ENCODE measurements at regions not wholly inside any gene's neighbourhood (a gene's known extent, or its start where the extent isn't known, plus 50 kb on each side); places are given as distances from the start of the nearest gene placed in this dataset.
A peak's percentile ranks its signal among the peaks of the same experiment; 100 is the strongest.
"Not testable (repeated sequence)": the region's sequence is repeated elsewhere in the genome, so short reads cannot be mapped to it uniquely, and the experiment has no call there.

GRCh38 chr4:100900945-100901344, 383.1 kb upstream of the EMCN start:
- DNase-seq, result not testable (repeated sequence)

- no peak for DNase-seq
Measured at GRCh38 chr4:100900134-100900533, 382.3 kb upstream of the EMCN start.

DNA sequence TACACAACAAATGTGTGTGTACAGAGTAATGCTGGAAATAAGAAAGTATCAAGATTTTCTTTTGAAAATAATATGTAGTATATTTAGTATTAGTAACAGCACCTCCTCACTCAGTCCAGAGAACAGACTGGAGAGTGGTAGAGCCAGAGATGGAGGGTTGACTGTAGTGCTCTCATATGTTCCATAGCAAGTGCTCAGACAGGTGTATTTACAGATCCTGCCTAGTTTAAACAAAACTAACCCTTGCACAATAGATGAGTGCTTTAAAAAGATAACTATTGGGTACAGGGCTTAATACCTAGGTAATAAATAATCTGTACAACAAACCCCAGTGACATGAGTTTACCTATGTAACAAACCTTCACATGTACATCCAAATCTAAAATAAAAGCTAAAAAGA, 381.0 kb upstream of the EMCN start:
- DNase-seq, result peak; percentile 27

GRCh38 chr4:100895556-100896197, 377.9 kb upstream of the EMCN start:
- no peak for DNase-seq

DNA sequence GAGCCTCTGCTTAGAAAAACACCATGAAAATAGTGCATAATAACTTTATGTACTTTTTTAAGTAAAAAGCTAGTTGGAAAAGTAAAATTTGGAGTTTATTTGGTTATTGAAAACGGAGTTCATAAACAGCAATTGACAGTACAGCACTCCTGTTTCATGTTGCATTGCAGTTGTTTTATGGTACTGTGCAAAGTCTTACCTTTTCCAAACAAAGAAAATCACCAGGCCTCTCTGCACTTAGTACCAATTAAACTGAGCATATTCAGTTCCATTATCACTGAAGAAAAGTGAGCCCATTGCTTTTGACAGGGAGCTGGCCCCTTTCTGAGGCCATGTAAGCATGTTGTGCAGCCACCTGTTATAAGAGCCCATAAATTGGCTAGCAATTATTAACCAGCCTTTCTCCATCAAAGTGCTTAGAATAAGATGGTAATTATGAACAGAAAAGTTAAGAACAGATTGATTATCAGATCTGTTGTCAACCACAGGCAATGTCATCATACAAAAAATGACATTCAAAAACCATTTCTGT, 376.6 kb upstream of the EMCN start:
- DNase-seq, result no peak

DNA sequence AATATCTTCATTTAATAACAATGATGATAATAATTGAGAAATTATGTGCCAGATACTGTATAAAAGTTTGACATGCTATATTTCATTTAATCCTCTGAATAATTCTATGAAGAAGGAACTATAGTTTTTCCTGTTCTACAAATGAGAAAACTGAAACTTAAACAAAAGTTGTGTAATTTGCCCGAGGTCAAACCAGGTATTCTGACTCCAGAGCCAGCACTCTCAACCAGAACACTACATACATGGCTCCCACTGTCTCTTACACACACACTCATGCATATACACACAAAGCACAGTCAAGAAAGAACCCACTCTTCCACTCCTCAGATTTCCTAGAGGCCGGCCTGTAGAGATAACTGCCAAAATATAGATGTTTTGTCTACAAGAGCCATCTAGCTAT, 374.0 kb upstream of the EMCN start:
- DNase-seq, result no peak

- no peak for DNase-seq
Measured at GRCh38 chr4:100889898-100890297, 372.1 kb upstream of the EMCN start.

DNA sequence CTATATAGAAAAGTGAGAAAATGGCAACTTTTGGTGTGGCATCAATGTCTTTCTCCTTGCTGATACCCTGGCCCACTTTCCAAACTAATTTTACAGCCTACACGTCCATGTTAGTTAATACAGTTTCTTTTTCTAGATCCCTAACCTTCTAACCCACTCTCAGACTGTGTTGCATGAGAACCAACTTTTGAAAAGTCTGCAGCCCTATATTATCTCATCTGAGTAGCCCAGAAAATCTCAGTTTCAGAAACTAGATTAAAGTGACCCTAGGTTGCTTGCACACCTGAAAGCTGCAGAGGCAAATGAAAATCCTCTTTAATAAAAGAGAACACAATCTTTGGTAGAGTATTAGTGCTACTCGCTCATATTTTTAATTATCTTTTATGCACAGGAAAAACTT, 371.6 kb upstream of the EMCN start:
- DNase-seq, result no peak

DNA sequence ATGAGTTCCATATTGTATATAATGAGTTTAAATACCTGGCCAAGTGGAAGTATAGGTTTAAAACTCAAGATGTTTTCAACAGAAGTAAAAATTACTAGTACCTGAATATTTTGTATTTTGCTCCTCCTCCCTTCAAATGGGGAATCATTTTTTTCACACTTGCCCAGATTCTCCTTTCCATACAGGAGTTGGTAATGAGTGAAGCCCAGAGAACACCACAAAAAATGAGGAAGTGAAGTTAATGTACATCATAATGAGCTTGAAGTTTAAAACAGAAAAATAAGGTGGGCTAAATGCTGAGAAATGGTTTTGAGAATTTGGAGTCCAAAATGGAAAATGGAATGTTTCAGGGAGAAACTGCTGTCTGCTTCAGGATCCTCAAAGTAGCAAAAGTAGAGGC, 364.8 kb upstream of the EMCN start:
- DNase-seq, result no peak

- DNase-seq, result no peak
Measured at GRCh38 chr4:100881283-100881682, 363.5 kb upstream of the EMCN start.

- no peak for DNase-seq
Measured at GRCh38 chr4:100880011-100880410, 362.2 kb upstream of the EMCN start.

DNA sequence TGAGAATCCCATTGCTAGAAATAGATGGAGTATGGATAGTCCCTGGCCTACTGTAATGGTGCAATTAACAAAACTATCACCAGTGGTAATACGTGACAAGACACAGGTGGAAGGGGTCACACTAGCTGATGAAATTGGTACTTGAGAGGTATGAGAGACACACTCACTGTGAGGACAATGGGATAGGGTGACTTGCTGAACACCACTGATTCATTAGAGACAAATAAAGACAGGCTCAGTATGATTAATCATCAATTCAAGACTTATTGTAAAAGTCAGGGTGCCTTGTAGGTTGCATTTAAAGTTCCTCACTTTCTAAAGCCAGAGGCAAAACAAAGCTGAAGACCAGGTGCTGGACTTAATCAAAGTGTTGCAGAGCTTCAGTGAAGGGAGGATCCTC, 361.6 kb upstream of the EMCN start:
- DNase-seq, result no peak

GRCh38 chr4:100876546-100876945, 358.7 kb upstream of the EMCN start:
- no peak for DNase-seq

GRCh38 chr4:100875296-100876068, 357.7 kb upstream of the EMCN start:
- no peak for DNase-seq

GRCh38 chr4:100872811-100873210, 355.0 kb upstream of the EMCN start:
- DNase-seq, result no peak

GRCh38 chr4:100870940-100871772, 353.3 kb upstream of the EMCN start:
- DNase-seq, result no peak

DNA sequence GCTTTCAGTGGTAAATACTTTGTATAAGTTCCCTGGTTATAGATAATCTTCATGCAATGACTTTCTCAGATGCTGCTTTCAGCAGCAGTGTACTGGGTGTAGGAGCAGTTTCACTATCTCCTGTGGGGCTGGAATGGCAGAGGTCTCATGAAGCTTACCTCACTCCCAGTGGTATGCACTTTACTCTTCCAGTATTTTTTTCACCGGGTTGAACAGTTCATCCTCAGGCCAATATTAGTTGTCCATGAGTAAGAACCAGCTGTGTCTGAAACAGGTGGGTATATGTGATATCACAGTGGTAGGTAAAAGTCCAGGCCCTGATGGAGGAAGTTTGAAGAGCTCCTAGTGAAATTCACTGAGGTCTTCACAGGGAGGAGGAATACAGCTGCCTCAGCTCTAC, 351.5 kb upstream of the EMCN start:
- no peak for DNase-seq

DNA sequence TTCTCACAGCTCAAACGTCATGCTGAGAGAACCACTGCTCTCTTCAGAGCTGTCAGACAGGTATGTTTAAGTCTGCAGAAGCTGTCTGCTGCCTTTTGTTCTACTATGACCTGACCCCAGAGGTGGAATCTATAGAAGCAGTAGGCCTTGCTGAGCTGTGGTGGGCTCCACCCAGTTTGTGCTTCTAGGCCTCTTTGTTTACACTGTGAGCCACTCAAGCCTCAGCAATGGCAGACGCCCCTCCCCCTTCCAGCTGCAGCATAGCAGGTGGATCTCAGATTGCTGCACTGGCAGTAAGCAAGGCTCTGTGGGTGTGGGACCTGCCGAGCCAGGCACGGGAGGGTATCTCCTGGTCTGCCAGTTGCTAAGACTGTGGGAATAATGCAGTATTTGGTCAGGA, 350.5 kb upstream of the EMCN start:
- DNase-seq, result peak; percentile 77

GRCh38 chr4:100852326-100852725, 334.5 kb upstream of the EMCN start:
- no peak for DNase-seq

GRCh38 chr4:100849319-100849718, 331.5 kb upstream of the EMCN start:
- no peak for DNase-seq

DNA sequence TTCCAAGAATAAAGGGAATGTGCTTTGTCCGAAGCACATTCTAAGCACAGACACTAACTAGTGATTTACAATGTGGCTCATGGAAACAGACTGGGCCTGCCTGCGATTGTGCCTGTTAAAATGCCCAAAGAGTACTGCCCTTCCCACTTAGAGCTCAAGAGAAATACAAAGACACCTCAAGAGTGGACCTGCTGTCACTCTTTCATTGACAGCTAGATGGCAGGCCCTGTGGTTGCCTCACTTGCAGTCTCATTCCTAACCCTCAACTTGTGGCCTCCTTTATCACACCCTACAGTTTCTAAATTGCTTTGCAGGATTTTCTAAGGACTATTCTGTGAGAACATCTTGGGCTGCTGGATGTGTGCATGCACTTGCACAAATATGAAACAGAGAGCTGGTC, 331.0 kb upstream of the EMCN start:
- no peak for DNase-seq

DNA sequence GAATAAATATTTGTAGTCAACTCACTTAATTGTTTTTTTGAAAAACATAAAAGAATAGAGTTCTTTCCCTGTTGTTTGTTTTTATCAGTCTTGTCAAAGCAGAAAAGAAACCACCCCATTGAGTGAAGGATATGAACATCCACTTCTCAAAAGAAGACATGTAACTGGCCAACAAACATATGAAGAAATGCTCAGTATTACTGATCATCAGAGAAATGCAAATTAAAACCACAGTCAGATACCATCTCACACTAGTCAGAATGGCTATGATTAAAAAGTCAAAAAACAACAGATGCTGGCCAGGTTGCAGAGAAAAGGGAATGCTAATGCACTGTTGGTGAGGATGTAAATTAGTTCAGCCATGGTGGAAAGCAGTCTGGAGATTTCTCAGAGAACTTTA, 326.1 kb upstream of the EMCN start:
- DNase-seq, result no peak

DNA sequence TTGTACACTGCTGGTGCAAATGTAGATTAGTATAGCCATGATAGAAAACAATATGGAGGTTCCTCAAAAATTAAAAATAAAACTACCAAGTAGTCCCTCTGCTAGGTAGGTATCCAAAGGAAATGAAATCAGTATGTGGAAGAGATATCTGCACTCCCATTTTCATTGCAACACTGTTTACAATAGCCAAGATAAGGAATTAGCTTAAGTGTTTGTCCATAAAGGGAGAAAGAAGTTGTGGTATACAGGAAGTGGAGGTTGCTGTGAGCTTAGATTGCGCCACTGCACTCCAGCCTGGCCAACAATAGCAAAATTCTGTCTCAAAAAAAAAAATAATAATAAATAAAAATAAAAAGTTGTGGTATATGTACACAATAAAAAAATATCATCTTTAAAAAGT, 325.0 kb upstream of the EMCN start:
- DNase-seq, result no peak

DNA sequence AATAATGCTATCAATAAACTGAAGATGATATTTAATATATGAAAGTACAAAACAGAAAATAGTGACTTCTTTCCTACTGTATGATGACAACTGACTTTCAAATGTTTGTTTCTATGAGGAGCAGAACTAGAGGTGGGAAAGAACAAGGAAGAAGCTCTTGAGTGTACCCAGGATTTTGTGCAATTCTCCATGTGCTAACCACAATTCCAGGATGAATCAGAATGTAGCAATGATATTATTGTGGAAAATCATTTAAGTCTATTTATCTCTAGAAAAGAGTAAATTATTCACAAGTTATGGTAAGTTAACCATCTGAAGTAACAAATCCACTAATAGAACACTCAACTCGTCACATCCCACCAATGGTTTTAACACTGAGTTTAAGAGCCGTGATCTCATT, 324.1 kb upstream of the EMCN start:
- DNase-seq, result no peak
